Mesenchymal stem cell (in vitro differentiated cells and primary cell): ENCODE measurements at regions not wholly inside any gene's neighbourhood (a gene's known extent, or its start where the extent isn't known, plus 50 kb on each side); places are given as distances from the start of the nearest gene placed in this dataset.

ENCODE experiments used
- DNase-seq: peaks from one replicate; pipeline ENCODE4 v3.0.0-alpha.2; 2013
- H2AFZ ChIP-seq: one replicate; pipeline ENCODE4 v1.6.1; 2013; ENCODE audit warnings: low read depth, mild to moderate bottlenecking, control low read depth, inconsistent platforms, low read length, moderate library complexity
- H2AK5ac ChIP-seq: 2 replicates; pipeline ENCODE4 v1.6.1; 2013; ENCODE audit warnings: low read length, moderate library complexity, mild to moderate bottlenecking, inconsistent platforms; ENCODE audit not compliant: severe bottlenecking
- H2BK120ac ChIP-seq: one replicate; pipeline ENCODE4 v1.6.1; 2013; ENCODE audit warnings: low read depth, mild to moderate bottlenecking, inconsistent platforms, low read length, moderate library complexity
- H2BK12ac ChIP-seq, 2 experiments: one replicate each; pipeline ENCODE4 v1.6.1; 2013; ENCODE audit warnings: inconsistent platforms in 2 of 2, low read length in 2 of 2, mild to moderate bottlenecking in 2 of 2, moderate library complexity in 2 of 2, control low read depth in 1 of 2
- H2BK15ac ChIP-seq: one replicate; pipeline ENCODE4 v1.6.1; 2013; ENCODE audit warnings: mild to moderate bottlenecking, low read depth, inconsistent platforms; ENCODE audit not compliant: poor library complexity, severe bottlenecking
- H2BK5ac ChIP-seq: 2 replicates; pipeline ENCODE4 v1.6.1; 2013; ENCODE audit warnings: low read depth, mild to moderate bottlenecking, low read length, control low read depth, inconsistent platforms; ENCODE audit not compliant: poor library complexity, severe bottlenecking
- H3K14ac ChIP-seq, 2 experiments: one replicate each; pipeline ENCODE4 v1.6.1; 2013; ENCODE audit warnings: inconsistent platforms in 2 of 2, low read length in 2 of 2, control low read depth in 1 of 2, mild to moderate bottlenecking in 1 of 2, moderate library complexity in 1 of 2
- H3K18ac ChIP-seq, 2 experiments: one replicate each; pipeline ENCODE4 v1.6.1; 2013; ENCODE audit warnings: inconsistent platforms in 2 of 2, low read length in 2 of 2, control low read depth in 1 of 2, low read depth in 1 of 2, mild to moderate bottlenecking in 1 of 2
- H3K23ac ChIP-seq, 2 experiments: one replicate each; pipeline ENCODE4 v1.6.1; 2013; ENCODE audit warnings: inconsistent platforms in 2 of 2, low read length in 2 of 2, mild to moderate bottlenecking in 2 of 2, moderate library complexity in 2 of 2, control low read depth in 1 of 2
- H3K27ac ChIP-seq: 2 replicates; pipeline ENCODE4 v1.5.1; 2013; ENCODE audit warnings: mild to moderate bottlenecking, moderate library complexity, low read length, control low read depth, inconsistent platforms; ENCODE audit not compliant: poor library complexity, severe bottlenecking
- H3K27me3 ChIP-seq, 2 experiments: 2 replicates each; pipeline versions ENCODE4 v1.6.1 to v1.7.0; 2013; ENCODE audit warnings: low read length in 2 of 2, mild to moderate bottlenecking in 2 of 2, moderate library complexity in 2 of 2, control low read depth in 1 of 2, inconsistent platforms in 1 of 2; ENCODE audit not compliant: control insufficient read depth in 1 of 2, insufficient read depth in 1 of 2
- H3K36me3 ChIP-seq, 2 experiments: 2 replicates each; pipeline versions ENCODE4 v1.6.1 to v1.7.0; 2013; ENCODE audit warnings: low read length in 2 of 2, control low read depth in 1 of 2, inconsistent platforms in 1 of 2, low read depth in 1 of 2, mild to moderate bottlenecking in 1 of 2; ENCODE audit not compliant: insufficient read depth in 2 of 2, control insufficient read depth in 1 of 2
- H3K4ac ChIP-seq, 2 experiments: one replicate each; pipeline ENCODE4 v1.6.1; 2013; ENCODE audit warnings: inconsistent platforms in 2 of 2, low read length in 2 of 2, mild to moderate bottlenecking in 2 of 2, moderate library complexity in 2 of 2, control low read depth in 1 of 2, low read depth in 1 of 2
- H3K4me1 ChIP-seq: 2 replicates; pipeline ENCODE4 v1.6.1; 2013; ENCODE audit warnings: low read depth, low read length, control low read depth; ENCODE audit not compliant: control insufficient read depth, insufficient read depth
- H3K4me2 ChIP-seq: 2 replicates; pipeline ENCODE4 v1.6.1; 2013; ENCODE audit warnings: low read length, mild to moderate bottlenecking, inconsistent platforms; ENCODE audit not compliant: poor library complexity, severe bottlenecking
- H3K4me3 ChIP-seq, 2 experiments: 2 replicates each; pipeline versions ENCODE4 v1.5.1 to v1.7.0; 2013; ENCODE audit warnings: low read length in 2 of 2, mild to moderate bottlenecking in 2 of 2, control low read depth in 1 of 2, low read depth in 1 of 2; ENCODE audit not compliant: insufficient read depth in 1 of 2
- H3K79me1 ChIP-seq: replicated peaks from 2 replicates; pipeline ENCODE4 v1.6.1; 2013; ENCODE audit warnings: mild to moderate bottlenecking, control low read depth, low read length, inconsistent platforms; ENCODE audit not compliant: poor library complexity, severe bottlenecking
- H3K9ac ChIP-seq: 2 replicates; pipeline ENCODE4 v1.7.0; 2013; ENCODE audit warnings: mild to moderate bottlenecking, low read length, moderate library complexity
- H3K9me3 ChIP-seq: 2 replicates; pipeline ENCODE4 v1.7.0; 2013; ENCODE audit warnings: mild to moderate bottlenecking, low read length; ENCODE audit not compliant: control insufficient read depth
- H4K8ac ChIP-seq: one replicate; pipeline ENCODE4 v1.6.1; 2013; ENCODE audit warnings: inconsistent platforms, mild to moderate bottlenecking, low read length, moderate library complexity
- H4K91ac ChIP-seq: one replicate; pipeline ENCODE4 v1.6.1; 2013; ENCODE audit warnings: mild to moderate bottlenecking, low read length, inconsistent platforms
- WGBS: methylation state at CpG from one replicate; pipeline ENCODE4 v1.1.7; 2013; ENCODE audit warnings: mixed read lengths; 5-methylcytosine and 5-hydroxymethylcytosine counted together

DNA sequence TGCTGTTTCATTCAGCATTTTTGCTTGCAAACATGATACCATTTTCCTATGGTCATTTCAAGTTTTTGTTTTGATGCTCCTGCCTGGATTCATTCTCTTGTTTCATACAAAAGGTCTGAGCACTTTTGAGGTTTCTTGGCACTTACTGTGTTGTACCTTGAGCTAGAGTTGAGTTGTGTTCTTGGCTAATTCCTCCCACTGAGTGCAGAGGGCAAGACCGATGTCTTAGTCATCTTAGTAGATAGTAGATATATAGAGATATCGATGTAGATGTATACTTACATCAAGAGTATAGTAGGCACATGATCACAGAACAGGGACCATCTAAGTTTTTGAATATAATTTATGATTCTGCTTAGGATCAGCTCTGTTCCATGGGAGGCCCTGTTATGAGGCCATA is 366.6 kb downstream of the OSTF1 start:
- no peak overlapping the region for H3K27ac ChIP-seq
- H3K4me3 ChIP-seq = no peak overlapping the region
- no peaks in the 10 kb centered on the region for H3K36me3 ChIP-seq
- no peaks in the 10 kb centered on the region for H3K79me1 ChIP-seq
- no peak overlapping the region for H2BK12ac ChIP-seq
- H3K4ac ChIP-seq = no peak overlapping the region
- no peak for DNase-seq
- no peak overlapping the region for H3K18ac ChIP-seq
- H3K23ac ChIP-seq = no peak overlapping the region
- no peak overlapping the region for H2BK5ac ChIP-seq
- no peaks in the 10 kb centered on the region for H3K27me3 ChIP-seq
- no peak overlapping the region for H3K14ac ChIP-seq
- no peak overlapping the region for H3K9ac ChIP-seq
- no peak overlapping the region for H2BK15ac ChIP-seq
- no peaks in the 10 kb centered on the region for H3K4me1 ChIP-seq
- no peak overlapping the region for H2AFZ ChIP-seq
- H3K9me3 ChIP-seq = no peaks in the 10 kb centered on the region
- H3K4me2 ChIP-seq = no peak overlapping the region
- WGBS = 100% methylated on average over 1 of the region's 2 CpGs
- no peak overlapping the region for H2AK5ac ChIP-seq
- H2BK120ac ChIP-seq = no peak overlapping the region
- H4K8ac ChIP-seq = no peak overlapping the region
- H4K91ac ChIP-seq = no peak overlapping the region

DNA sequence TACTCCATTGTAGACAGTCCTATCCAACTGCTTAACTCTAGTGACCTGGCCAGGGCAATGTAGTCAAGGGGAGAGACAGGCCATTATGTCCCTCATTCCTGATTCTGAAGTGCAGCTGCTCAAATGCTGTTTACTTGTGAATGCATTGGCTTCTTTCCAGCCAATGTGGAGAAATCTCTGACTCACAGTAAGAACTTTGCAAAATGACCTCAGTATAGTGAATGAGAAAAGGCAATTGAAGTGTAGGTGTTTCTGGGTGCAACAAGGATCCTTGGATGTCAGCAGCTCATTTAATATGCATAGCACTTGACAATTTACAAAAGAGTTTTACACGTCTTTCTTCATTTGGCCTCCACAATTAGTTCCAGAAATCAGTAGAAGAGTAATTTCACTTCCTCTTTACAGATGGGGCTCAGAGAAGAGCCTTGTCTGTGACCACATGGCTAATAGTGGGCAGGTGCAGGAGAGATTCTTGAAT is 367.2 kb downstream of the OSTF1 start:
- 67% methylated on average over 1 of the region's 1 CpG for WGBS
- Histone ChIP-seq H3K79me1 (no peaks in the 10 kb centered on the region), H2AK5ac (no peak overlapping the region), H2BK120ac (no peak overlapping the region), H3K27me3 (no peaks in the 10 kb centered on the region), H3K36me3 (no peaks in the 10 kb centered on the region), H2BK5ac (no peak overlapping the region), H4K8ac (no peak overlapping the region), H3K4me1 (no peaks in the 10 kb centered on the region), H3K4me2 (no peak overlapping the region), H3K9ac (no peak overlapping the region), H3K4ac (no peak overlapping the region), H3K4me3 (no peak overlapping the region), H3K9me3 (no peaks in the 10 kb centered on the region), H2BK15ac (no peak overlapping the region), H3K18ac (no peak overlapping the region), H3K14ac (no peak overlapping the region), H3K23ac (no peak overlapping the region), H3K27ac (no peak overlapping the region), H4K91ac (no peak overlapping the region), H2AFZ (no peak overlapping the region), H2BK12ac (no peak overlapping the region)
- no peak for DNase-seq

GRCh38 chr9:75456698-75457097 is 368.4 kb downstream of the OSTF1 start:
- Histone ChIP-seq H3K79me1 (no peaks in the 10 kb centered on the region), H3K4me3 (no peak overlapping the region), H2BK120ac (no peak overlapping the region), H3K14ac (no peak overlapping the region), H2AFZ (no peak overlapping the region), H2BK12ac (no peak overlapping the region), H3K18ac (no peak overlapping the region), H3K27ac (no peak overlapping the region), H3K27me3 (no peaks in the 10 kb centered on the region), H2BK15ac (no peak overlapping the region), H3K36me3 (no peaks in the 10 kb centered on the region), H2AK5ac (no peak overlapping the region), H2BK5ac (no peak overlapping the region), H3K23ac (no peak overlapping the region), H3K4ac (no peak overlapping the region), H3K9ac (no peak overlapping the region), H3K4me2 (no peak overlapping the region), H4K91ac (no peak overlapping the region), H4K8ac (no peak overlapping the region), H3K9me3 (no peaks in the 10 kb centered on the region), H3K4me1 (no peaks in the 10 kb centered on the region)
- no peak for DNase-seq

DNA sequence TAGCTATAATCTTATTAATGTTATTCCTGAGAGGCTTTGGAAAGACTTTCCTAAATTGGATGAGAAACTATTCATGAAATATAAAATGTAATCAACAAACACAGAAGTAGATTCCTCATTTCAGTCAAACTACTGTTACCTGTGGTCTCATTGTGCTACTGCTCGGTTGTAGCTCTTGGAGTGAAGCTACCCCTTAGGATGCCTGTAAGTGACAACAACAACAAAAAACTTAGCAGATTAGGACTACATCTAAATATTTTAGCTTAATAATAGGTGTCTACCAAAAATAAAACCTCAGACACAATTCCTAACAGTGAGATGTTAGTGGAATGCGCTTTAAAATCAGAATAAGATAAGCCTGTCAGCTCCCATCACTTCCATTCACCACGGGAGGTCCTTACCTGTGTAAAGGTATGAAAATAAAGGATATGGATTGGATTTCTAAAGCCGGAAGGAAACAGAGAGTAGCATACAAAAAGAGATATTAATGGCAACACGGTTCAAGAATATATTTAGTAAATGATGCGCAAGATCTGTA is 369.2 kb downstream of the OSTF1 start:
- no peak overlapping the region for H2BK120ac ChIP-seq

More for the DNA sequence above, 369.2 kb downstream of the OSTF1 start:
- no peak overlapping the region for H2AFZ ChIP-seq
- no peaks in the 10 kb centered on the region for H3K27me3 ChIP-seq
- no peaks in the 10 kb centered on the region for H3K9me3 ChIP-seq
- H3K4me1 ChIP-seq = no peaks in the 10 kb centered on the region
- no peak overlapping the region for H3K4me3 ChIP-seq
- no peak overlapping the region for H2BK12ac ChIP-seq
- H3K9ac ChIP-seq = no peak overlapping the region
- no peak overlapping the region for H3K4ac ChIP-seq
- no peaks in the 10 kb centered on the region for H3K79me1 ChIP-seq
- H3K27ac ChIP-seq = no peak overlapping the region
- 70% methylated on average over 4 of the region's 6 CpGs for WGBS
- H3K36me3 ChIP-seq = no peaks in the 10 kb centered on the region
- DNase-seq = no peak
- no peak overlapping the region for H4K8ac ChIP-seq
- no peak overlapping the region for H4K91ac ChIP-seq
- no peak overlapping the region for H3K14ac ChIP-seq
- no peak overlapping the region for H3K23ac ChIP-seq
- H2BK15ac ChIP-seq = no peak overlapping the region
- no peak overlapping the region for H2AK5ac ChIP-seq
- no peak overlapping the region for H3K4me2 ChIP-seq
- no peak overlapping the region for H3K18ac ChIP-seq
- H2BK5ac ChIP-seq = no peak overlapping the region
